Panc1 (cell line): ENCODE measurements at regions not wholly inside any gene's neighbourhood (a gene's known extent, or its start where the extent isn't known, plus 50 kb on each side); places are given as distances from the start of the nearest gene placed in this dataset.

Experiments used
- ATAC-seq: fragments of 200-7000 bp; cut with Tn5 transposase; 2 replicates; pipeline ENCODE4 v1.9.1; 2020; ENCODE audit warnings: mild to moderate bottlenecking, moderate library complexity
- BruUV-seq: library from RNA; stranded (reverse); fragments of 400-500 nt; replicated peaks from 2 replicates; lab custom pipeline; 2021; lab: Mats Ljungman, UMichigan
- CTCF ChIA-PET: fragments of 300-600 bp; sonication (Branson Sonifier 250); formaldehyde crosslinking; loops from one replicate; lab custom pipeline; 2022; ENCODE audit warnings: antibody characterized with exemption; lab: Charles Lee
- POLR2A ChIA-PET: fragments of 300-600 bp; sonication (Branson Sonifier 250); formaldehyde crosslinking; loops from one replicate; lab custom pipeline; 2022; ENCODE audit warnings: antibody characterized with exemption; lab: Charles Lee
- DNase-seq: peaks from one replicate; pipeline ENCODE4 v3.0.0-alpha.2; 2010; ENCODE audit warnings: low read depth, low spot score
- H3K27ac ChIP-seq: 2 replicates; pipeline ENCODE4 v1.5.1; 2011; ENCODE audit warnings: mild to moderate bottlenecking, low read length, inconsistent platforms
- H3K27me3 ChIP-seq: fragments of 200-500 bp; sonication (Bioruptor generic); 2 replicates; pipeline ENCODE4 v1.6.0; 2014; ENCODE audit warnings: low read length, inconsistent platforms; ENCODE audit not compliant: control insufficient read depth, insufficient read depth
- H3K36me3 ChIP-seq: fragments of 200-500 bp; sonication (Bioruptor generic); 2 replicates; pipeline ENCODE4 v1.5.1; 2014; ENCODE audit warnings: inconsistent platforms, mild to moderate bottlenecking, low read length, moderate library complexity; ENCODE audit not compliant: control insufficient read depth, insufficient read depth
- H3K4me1 ChIP-seq: 2 replicates; pipeline ENCODE4 v1.5.1; 2011; ENCODE audit warnings: inconsistent platforms, mild to moderate bottlenecking, low read length, moderate library complexity; ENCODE audit not compliant: control insufficient read depth, insufficient read depth
- H3K4me3 ChIP-seq, 2 experiments: 2 replicates each; pipeline ENCODE4 v1.5.1; 2011 to 2012; ENCODE audit warnings: low read depth in 2 of 2, low read length in 2 of 2, mild to moderate bottlenecking in 2 of 2, inconsistent platforms in 1 of 2, moderate library complexity in 1 of 2
- H3K9me3 ChIP-seq: fragments of 200-500 bp; sonication (Bioruptor generic); 2 replicates; pipeline ENCODE4 v1.5.1; 2014; ENCODE audit warnings: low read depth, mild to moderate bottlenecking, inconsistent platforms, low read length, moderate library complexity; ENCODE audit not compliant: control insufficient read depth, insufficient read depth
- POLR2AphosphoS5 ChIP-seq: IDR thresholded peaks from 2 replicates; pipeline ENCODE4 v1.6.1; 2012; ENCODE audit warnings: mild to moderate bottlenecking, low read depth, low read length, moderate library complexity
- REST ChIP-seq, 2 experiments: IDR thresholded peaks; 2 replicates each; pipeline ENCODE4 v1.6.1; 2011 to 2012; ENCODE audit warnings: low read depth in 2 of 2, control low read depth in 1 of 2, low read length in 1 of 2, mild to moderate bottlenecking in 1 of 2, moderate library complexity in 1 of 2; ENCODE audit not compliant: insufficient read depth in 1 of 2
- SIN3A ChIP-seq: IDR thresholded peaks from 2 replicates; pipeline ENCODE4 v1.6.1; 2012; ENCODE audit warnings: low read depth, mild to moderate bottlenecking, low read length, moderate library complexity, borderline replicate concordance; ENCODE audit not compliant: insufficient read depth
- TCF7L2 ChIP-seq: IDR thresholded peaks from 2 replicates; pipeline ENCODE4 v1.6.1; 2011; ENCODE audit warnings: mild to moderate bottlenecking, low read depth, low read length, inconsistent platforms
- in situ Hi-C: cut with HindIII; loops from 2 replicates; pipeline ENCODE4 v1.10.0; 2016; ENCODE audit warnings: low sequenced_read_pairs, low pct_unique_long_range_greater_than_20kb
- intact Hi-C: fragments of 100-400 bp; cut with micrococcal nuclease; formaldehyde crosslinking; loops from one replicate; pipeline ENCODE4 v1.10.0; 2022; ENCODE audit not compliant: unreplicated experiment
- TF ChIP-seq, protein P1 (sequence below): fragments of 450-650 bp; IDR thresholded peaks from 2 replicates; pipeline ENCODE4 v1.5.1; 2017; ENCODE audit warnings: mild to moderate bottlenecking

DNA sequence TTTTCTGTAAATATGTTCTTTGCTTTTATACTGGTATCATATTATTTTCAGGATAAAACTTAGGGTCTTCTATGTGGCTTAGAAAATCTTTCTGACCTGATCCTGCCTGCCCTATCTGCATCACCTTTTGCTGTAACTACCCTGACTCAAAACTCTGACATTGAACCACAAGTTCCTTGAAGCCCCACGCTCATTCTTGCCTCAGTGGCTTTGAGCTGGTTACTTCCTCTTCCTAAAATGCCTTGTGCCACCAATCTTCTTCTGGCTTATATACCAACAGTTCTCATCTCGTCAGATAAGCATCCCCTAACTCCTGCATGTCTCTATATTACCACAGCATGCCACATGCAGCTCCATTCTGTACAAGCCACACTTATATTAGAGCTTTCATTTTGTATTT lies 84.5 kb upstream of the LRRC7 start:
- POLR2A ChIA-PET: no interaction called here
- no peaks in the 10 kb centered on the region for H3K27me3 ChIP-seq
- no peak for DNase-seq
- no TSS peak for BruUV-seq
- no peak overlapping the region for H3K4me3 ChIP-seq
- CTCF ChIA-PET: no interaction called here
- intact Hi-C loops: no loop called here
- no peaks in the 10 kb centered on the region; the same call in 1 of the 2 replicates for H3K9me3 ChIP-seq
- no peak for TF ChIP-seq POLR2AphosphoS5
- TF ChIP-seq REST (IDR thresholded peaks at IDR 0.05; ENCODE audit: insufficient read depth in 1 of 2, low read depth in 2 of 2, low read length in 1 of 2): no peak
- TF ChIP-seq, protein P1, sequence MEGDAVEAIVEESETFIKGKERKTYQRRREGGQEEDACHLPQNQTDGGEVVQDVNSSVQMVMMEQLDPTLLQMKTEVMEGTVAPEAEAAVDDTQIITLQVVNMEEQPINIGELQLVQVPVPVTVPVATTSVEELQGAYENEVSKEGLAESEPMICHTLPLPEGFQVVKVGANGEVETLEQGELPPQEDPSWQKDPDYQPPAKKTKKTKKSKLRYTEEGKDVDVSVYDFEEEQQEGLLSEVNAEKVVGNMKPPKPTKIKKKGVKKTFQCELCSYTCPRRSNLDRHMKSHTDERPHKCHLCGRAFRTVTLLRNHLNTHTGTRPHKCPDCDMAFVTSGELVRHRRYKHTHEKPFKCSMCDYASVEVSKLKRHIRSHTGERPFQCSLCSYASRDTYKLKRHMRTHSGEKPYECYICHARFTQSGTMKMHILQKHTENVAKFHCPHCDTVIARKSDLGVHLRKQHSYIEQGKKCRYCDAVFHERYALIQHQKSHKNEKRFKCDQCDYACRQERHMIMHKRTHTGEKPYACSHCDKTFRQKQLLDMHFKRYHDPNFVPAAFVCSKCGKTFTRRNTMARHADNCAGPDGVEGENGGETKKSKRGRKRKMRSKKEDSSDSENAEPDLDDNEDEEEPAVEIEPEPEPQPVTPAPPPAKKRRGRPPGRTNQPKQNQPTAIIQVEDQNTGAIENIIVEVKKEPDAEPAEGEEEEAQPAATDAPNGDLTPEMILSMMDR: no peak
- TF ChIP-seq SIN3A: no peak
- no peak for TF ChIP-seq TCF7L2
- in situ Hi-C loops: no loop called here
- no peak for ATAC-seq
- H3K36me3 ChIP-seq: no peaks in the 10 kb centered on the region
- H3K4me1 ChIP-seq: no peaks in the 10 kb centered on the region
- no peak overlapping the region for H3K27ac ChIP-seq

DNA sequence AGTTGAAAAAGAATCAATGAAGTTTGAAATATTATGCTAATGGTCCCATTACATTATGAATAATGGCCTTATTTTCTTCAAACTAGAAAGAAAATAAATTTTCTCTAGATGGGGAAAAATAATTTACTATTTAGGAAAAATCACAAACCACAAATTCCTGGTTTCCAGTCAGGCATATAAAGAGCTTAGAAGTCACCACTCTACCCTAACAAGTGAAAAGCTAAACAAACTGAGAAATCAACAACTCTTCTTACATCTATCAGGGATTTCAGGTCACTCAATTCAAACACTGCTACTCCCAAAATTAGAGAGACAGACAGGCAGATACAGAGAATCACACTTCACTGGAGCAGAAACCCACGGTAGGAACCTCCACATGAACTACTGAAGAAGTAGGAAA lies 82.1 kb upstream of the LRRC7 start:
- H3K4me1 ChIP-seq: no peaks in the 10 kb centered on the region
- no peaks in the 10 kb centered on the region for H3K36me3 ChIP-seq
- H3K4me3 ChIP-seq: no peak overlapping the region
- POLR2A ChIA-PET: no interaction called here
- TF ChIP-seq SIN3A: no peak
- intact Hi-C loops (no loop called here), in situ Hi-C loops (no loop called here)
- no peak for ATAC-seq
- no TSS peak for BruUV-seq
- no peaks in the 10 kb centered on the region; the same call in 1 of the 2 replicates for H3K9me3 ChIP-seq
- no peaks in the 10 kb centered on the region for H3K27me3 ChIP-seq
- DNase-seq: no peak
- CTCF ChIA-PET: no interaction called here
- no peak overlapping the region for H3K27ac ChIP-seq

DNA sequence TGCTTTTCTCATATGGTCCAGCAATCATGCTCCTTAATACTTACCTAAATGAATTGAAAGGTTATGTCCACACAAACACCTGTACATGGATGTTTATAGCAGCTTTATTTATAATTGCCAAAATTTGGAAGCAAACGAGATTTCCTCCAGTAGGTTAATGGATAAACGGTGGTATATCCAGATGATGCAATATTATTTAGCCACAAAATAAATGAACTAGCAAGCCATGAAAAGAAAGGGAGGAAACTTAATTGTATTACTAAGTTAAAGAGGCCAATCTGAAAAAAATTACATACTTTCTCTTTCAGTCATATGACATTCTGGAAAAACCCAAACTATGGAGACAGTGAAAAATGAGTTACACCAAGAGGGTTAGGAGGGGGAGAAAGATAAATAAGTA lies 76.3 kb upstream of the LRRC7 start:
- intact Hi-C loops: no loop called here
- Histone ChIP-seq H3K4me3 (no peak overlapping the region), H3K36me3 (no peaks in the 10 kb centered on the region), H3K4me1 (no peaks in the 10 kb centered on the region), H3K27me3 (no peaks in the 10 kb centered on the region), H3K27ac (no peak overlapping the region), H3K9me3 (no peaks in the 10 kb centered on the region)
- BruUV-seq: no TSS peak
- ATAC-seq: no peak
- TF ChIP-seq TCF7L2 (no peak), REST (IDR thresholded peaks at IDR 0.05; ENCODE audit: insufficient read depth in 1 of 2, low read depth in 2 of 2, low read length in 1 of 2) (no peak), POLR2AphosphoS5 (no peak), SIN3A (no peak)
- TF ChIP-seq, protein P1: no peak
- CTCF ChIA-PET: no interaction called here
- no peak for DNase-seq
- POLR2A ChIA-PET: no interaction called here
- in situ Hi-C loops: no loop called here
